Transverse colon (tissue), 4 donors: ENCODE measurements at regions not wholly inside any gene's neighbourhood (a gene's known extent, or its start where the extent isn't known, plus 50 kb on each side); places are given as distances from the start of the nearest gene placed in this dataset.

Source experiments
- DNase-seq: peaks from one replicate; pipeline ENCODE4 v3.0.0-alpha.2; 2019
- H3K27ac ChIP-seq, 4 donors: fragments of 200-600 bp; sonication (generic); 2 replicates each; pipeline ENCODE4 v1.5.1; 2016 to 2018; ENCODE audit warnings: inconsistent platforms in 4 of 4
- H3K27me3 ChIP-seq: fragments of 200-600 bp; sonication (generic); 2 replicates; pipeline ENCODE4 v1.5.1; 2017; ENCODE audit warnings: inconsistent platforms
- H3K36me3 ChIP-seq, 4 donors: fragments of 200-600 bp; sonication (generic); 2 replicates each; pipeline ENCODE4 v1.5.1; 2017 to 2019; ENCODE audit warnings: inconsistent platforms in 4 of 4
- H3K4me1 ChIP-seq, 4 donors: fragments of 200-600 bp; sonication (generic); 2 replicates each; pipeline ENCODE4 v1.5.1; 2017 to 2020; ENCODE audit warnings: inconsistent platforms in 4 of 4
- H3K4me3 ChIP-seq, 4 donors: fragments of 200-600 bp; sonication (generic); 1 replicate in 1 of 4; 2 replicates in 3 of 4; pipeline versions ENCODE4 v1.5.1 to v1.6.1; 2017 to 2019; ENCODE audit warnings: inconsistent platforms in 4 of 4
- H3K9me3 ChIP-seq, 2 donors: fragments of 200-600 bp; sonication (generic); 2 replicates each; pipeline ENCODE4 v1.5.1; 2017 to 2019; ENCODE audit warnings: inconsistent platforms in 2 of 2
- CTCF ChIP-seq, 5 experiments: fragments of 200-600 bp in 3 of 5; fragments of 450-650 bp in 2 of 5; sonication (generic) in 3 of 5; IDR thresholded peaks; 1 replicate in 2 of 5; 2 replicates in 3 of 5; pipeline ENCODE4 v1.5.1; 2016 to 2017; ENCODE audit warnings: antibody characterized with exemption in 5 of 5, inconsistent platforms in 3 of 5, mild to moderate bottlenecking in 2 of 5, moderate library complexity in 1 of 5
- EP300 ChIP-seq: sonication (generic); formaldehyde crosslinking; IDR thresholded peaks from one replicate; pipeline ENCODE4 v1.6.1; 2017; ENCODE audit warnings: antibody characterized with exemption, low read depth
- POLR2A ChIP-seq: fragments of 450-650 bp; IDR thresholded peaks from one replicate; pipeline ENCODE4 v1.6.1; 2016; ENCODE audit warnings: antibody characterized with exemption, mild to moderate bottlenecking, moderate library complexity
- POLR2AphosphoS5 ChIP-seq, 3 donors: sonication (generic); formaldehyde crosslinking; IDR thresholded peaks; one replicate each; pipeline ENCODE4 v1.6.1; 2016; ENCODE audit warnings: antibody characterized with exemption in 3 of 3
- WGBS, 2 donors: methylation state at CpG; one replicate each; pipeline ENCODE4 v1.1.5; 2018; ENCODE audit warnings: low coverage in 1 of 2; 5-methylcytosine and 5-hydroxymethylcytosine counted together
- in situ Hi-C, 4 donors: fragments of 200-750 bp; cut with MboI; loops; one replicate each; pipeline versions ENCODE4 v1.15.0 to v1.15.1; 2017; ENCODE audit warnings: low sequenced_read_pairs in 3 of 4, low pct_ligation_motif_present in 1 of 4, low pct_unique_long_range_greater_than_20kb in 1 of 4
- intact Hi-C: fragments of 100-400 bp; cut with DNase I; formaldehyde crosslinking; loops from one replicate; pipeline ENCODE4 v1.15.1; 2023; ENCODE audit warnings: low total_unique reads

GRCh38 chr6:40274058-40274457, 313.1 kb downstream of the LRFN2 start:
- H3K4me3 ChIP-seq = no peak overlapping the region
- TF ChIP-seq EP300 (no peak), POLR2A (no peak)
- in situ Hi-C loops (no loop called here), intact Hi-C loops (no loop called here)
- no peaks in the 10 kb centered on the region for H3K27me3 ChIP-seq
- WGBS, 2 donors = 65 to 83% methylated on average over 1 to 2 of the region's 2 CpGs
- no peak for DNase-seq
- H3K4me1 ChIP-seq = no peaks in the 10 kb centered on the region
- no peaks in the 10 kb centered on the region for H3K9me3 ChIP-seq
- H3K27ac ChIP-seq = no peak overlapping the region
- H3K36me3 ChIP-seq = no peaks in the 10 kb centered on the region

- WGBS, 2 donors = 47 to 66% methylated on average over 5 of the region's 5 CpGs
These were observed 318.6 kb downstream of the LRFN2 start for GRCh38 chr6:40268614-40269013.

GRCh38 chr6:40268166-40268565, 319.0 kb downstream of the LRFN2 start:
- 46% methylated on average over 2 of the region's 2 CpGs; no CpG with 5 or more reads in 1 of the 2 donors for WGBS, 2 donors
- no peak for DNase-seq
- Histone ChIP-seq H3K4me1 (no peaks in the 10 kb centered on the region), H3K9me3 (no peaks in the 10 kb centered on the region), H3K27ac (no peak overlapping the region), H3K4me3 (no peak overlapping the region), H3K27me3 (no peaks in the 10 kb centered on the region), H3K36me3 (no peaks in the 10 kb centered on the region)
- intact Hi-C loops (no loop called here), in situ Hi-C loops (no loop called here)
- TF ChIP-seq POLR2AphosphoS5 (IDR thresholded peaks at IDR 0.05) (no peak), POLR2A (no peak), EP300 (no peak), CTCF (IDR thresholded peaks at IDR 0.05) (no peak)

More at GRCh38 chr6:40268614-40269013, 318.6 kb downstream of the LRFN2 start:
- H3K36me3 ChIP-seq = no peaks in the 10 kb centered on the region
- no peak overlapping the region for H3K27ac ChIP-seq
- H3K27me3 ChIP-seq = no peaks in the 10 kb centered on the region
- no peaks in the 10 kb centered on the region for H3K4me1 ChIP-seq
- in situ Hi-C loops (no loop called here), intact Hi-C loops (no loop called here)
- no peaks in the 10 kb centered on the region for H3K9me3 ChIP-seq
- DNase-seq = no peak
- TF ChIP-seq CTCF (IDR thresholded peaks at IDR 0.05) (no peak), POLR2AphosphoS5 (IDR thresholded peaks at IDR 0.05) (no peak), EP300 (no peak)
- no peak overlapping the region for H3K4me3 ChIP-seq

GRCh38 chr6:40265615-40266014, 321.5 kb downstream of the LRFN2 start:
- 76% methylated on average over 2 of the region's 2 CpGs; no CpG with 5 or more reads in 1 of the 2 donors for WGBS, 2 donors

More at GRCh38 chr6:40265615-40266014, 321.5 kb downstream of the LRFN2 start:
- in situ Hi-C loops (no loop called here), intact Hi-C loops (no loop called here)
- TF ChIP-seq POLR2AphosphoS5 (IDR thresholded peaks at IDR 0.05) (no peak), CTCF (IDR thresholded peaks at IDR 0.05) (no peak), POLR2A (no peak), EP300 (no peak)
- H3K4me3 ChIP-seq = no peak overlapping the region
- H3K36me3 ChIP-seq = no peaks in the 10 kb centered on the region
- H3K27me3 ChIP-seq = no peaks in the 10 kb centered on the region
- no peak overlapping the region for H3K27ac ChIP-seq
- no peak for DNase-seq
- H3K4me1 ChIP-seq = no peaks in the 10 kb centered on the region
- H3K9me3 ChIP-seq = no peaks in the 10 kb centered on the region
